Stimulated activated CD4-positive, alpha-beta T cell treated with anti-CD3 and anti-CD28 coated beads, TNF-alpha, amount 100 ng/mL, for 48 hours (primary cell): ENCODE measurements at regions not wholly inside any gene's neighbourhood (a gene's known extent, or its start where the extent isn't known, plus 50 kb on each side); places are given as distances from the start of the nearest gene placed in this dataset.
"Not testable (repeated sequence)": the region's sequence is repeated elsewhere in the genome, so short reads cannot be mapped to it uniquely, and the experiment has no call there.

Experiments used
- DNase-seq, 3 donors: peaks; one replicate each; pipeline ENCODE4 v3.0.0-alpha.2; 2020; ENCODE audit warnings: low read depth in 3 of 3

- DNase-seq = no peak
Observed at GRCh38 chr13:73521985-73522524, 463.2 kb downstream of the KLF5 start.

- DNase-seq = no peak
Observed at GRCh38 chr13:73521290-73521624, 462.5 kb downstream of the KLF5 start.

- no peak for DNase-seq
Observed at GRCh38 chr13:73520566-73521289, 461.9 kb downstream of the KLF5 start.

GRCh38 chr13:73520135-73520534 is 461.3 kb downstream of the KLF5 start:
- not testable (repeated sequence) for DNase-seq

GRCh38 chr13:73519396-73520116 is 460.8 kb downstream of the KLF5 start:
- no peak for DNase-seq

GRCh38 chr13:73517766-73518165 is 459.0 kb downstream of the KLF5 start:
- DNase-seq = no peak

GRCh38 chr13:73516731-73517130 is 457.9 kb downstream of the KLF5 start:
- no peak for DNase-seq

- DNase-seq = no peak
Observed at GRCh38 chr13:73514208-73514607, 455.4 kb downstream of the KLF5 start.

GRCh38 chr13:73513751-73514150 is 454.9 kb downstream of the KLF5 start:
- DNase-seq = no peak

GRCh38 chr13:73508841-73509240 is 450.0 kb downstream of the KLF5 start:
- no peak for DNase-seq

- no peak for DNase-seq
Observed at GRCh38 chr13:73505376-73505890, 446.6 kb downstream of the KLF5 start.

- DNase-seq = no peak
Observed at GRCh38 chr13:73499695-73500094, 440.9 kb downstream of the KLF5 start.

GRCh38 chr13:73497430-73497829 is 438.6 kb downstream of the KLF5 start:
- no peak for DNase-seq

- DNase-seq = no peak
Observed at GRCh38 chr13:73496711-73497110, 437.9 kb downstream of the KLF5 start.

- no peak for DNase-seq
Observed at GRCh38 chr13:73492811-73493210, 434.0 kb downstream of the KLF5 start.

- no peak for DNase-seq
Observed at GRCh38 chr13:73482556-73482955, 423.8 kb downstream of the KLF5 start.

GRCh38 chr13:73481886-73482445 is 423.2 kb downstream of the KLF5 start:
- DNase-seq = no peak

GRCh38 chr13:73480779-73481559 is 422.2 kb downstream of the KLF5 start:
- DNase-seq = no peak

- DNase-seq = no peak
Observed at GRCh38 chr13:73479856-73480255, 421.1 kb downstream of the KLF5 start.

GRCh38 chr13:73479351-73479750 is 420.5 kb downstream of the KLF5 start:
- DNase-seq = no peak

GRCh38 chr13:73477441-73477840 is 418.6 kb downstream of the KLF5 start:
- DNase-seq = no peak

- DNase-seq = no peak
Observed at GRCh38 chr13:73473016-73473415, 414.2 kb downstream of the KLF5 start.
